IMR-90 (cell line): ENCODE measurements at regions not wholly inside any gene's neighbourhood (a gene's known extent, or its start where the extent isn't known, plus 50 kb on each side); places are given as distances from the start of the nearest gene placed in this dataset.

Source experiments
- ATAC-seq: fragments of 200-7000 bp; cut with Tn5 transposase; 2 replicates; pipeline ENCODE4 v1.9.1; 2020; ENCODE audit warnings: low read depth, mild to moderate bottlenecking, moderate library complexity
- BruUV-seq: library from RNA; stranded (reverse); fragments of 400-500 nt; replicated peaks from 2 replicates; lab custom pipeline; 2021; lab: Mats Ljungman, UMichigan
- CTCF ChIA-PET: fragments of 300-600 bp; formaldehyde crosslinking; extraction: SDS; loops from one replicate; lab custom pipeline; 2021; ENCODE audit warnings: antibody characterized with exemption; lab: Yijun Ruan, JAX
- POLR2A ChIA-PET: fragments of 300-600 bp; sonication (Branson Sonifier 250); formaldehyde crosslinking; loops from one replicate; lab custom pipeline; 2022; ENCODE audit warnings: antibody characterized with exemption; ENCODE audit not compliant: unreplicated experiment; lab: Charles Lee
- DNase-seq: peaks from one replicate; pipeline ENCODE4 v3.0.0; 2013
- H2AFZ ChIP-seq: replicated peaks from 2 replicates; pipeline ENCODE3; 2013; ENCODE audit warnings: low read length, mild to moderate bottlenecking; ENCODE audit not compliant: poor library complexity
- H2AK5ac ChIP-seq: 2 replicates; pipeline ENCODE4 v1.6.1; 2013; ENCODE audit warnings: low read depth, low read length, inconsistent platforms
- H2AK9ac ChIP-seq: replicated peaks from 2 replicates; pipeline ENCODE3; 2013; ENCODE audit warnings: mild to moderate bottlenecking, low read depth, low read length, moderate library complexity; ENCODE audit not compliant: poor library complexity
- H2BK120ac ChIP-seq: 2 replicates; pipeline ENCODE4 v1.6.1; 2013; ENCODE audit warnings: low read depth, low read length, inconsistent platforms
- H2BK15ac ChIP-seq: 3 replicates; pipeline ENCODE4 v1.6.1; 2013; ENCODE audit warnings: low read depth, low read length, inconsistent platforms
- H2BK20ac ChIP-seq: 2 replicates; pipeline ENCODE4 v1.6.1; 2013; ENCODE audit warnings: low read depth, mild to moderate bottlenecking, inconsistent platforms, low read length, moderate library complexity
- H2BK5ac ChIP-seq: 2 replicates; pipeline ENCODE4 v1.6.1; 2013; ENCODE audit warnings: mild to moderate bottlenecking, low read depth, low read length, inconsistent platforms; ENCODE audit not compliant: poor library complexity, severe bottlenecking
- H3K14ac ChIP-seq: replicated peaks from 2 replicates; pipeline ENCODE4 v1.6.1; 2013; ENCODE audit warnings: low read depth, low read length, inconsistent platforms
- H3K18ac ChIP-seq: 2 replicates; pipeline ENCODE4 v1.6.1; 2013; ENCODE audit warnings: low read depth, low read length, control low read depth
- H3K23ac ChIP-seq: 2 replicates; pipeline ENCODE4 v1.6.1; 2013; ENCODE audit warnings: low read depth, low read length, inconsistent platforms
- H3K27ac ChIP-seq: 2 replicates; pipeline ENCODE4 v1.5.1; 2013; ENCODE audit warnings: mild to moderate bottlenecking, control low read depth, low read length; ENCODE audit not compliant: insufficient read depth
- H3K27me3 ChIP-seq: 2 replicates; pipeline ENCODE4 v1.6.1; 2013; ENCODE audit warnings: low read length; ENCODE audit not compliant: control insufficient read depth, insufficient read depth
- H3K36me3 ChIP-seq: 2 replicates; pipeline ENCODE4 v1.6.1; 2013; ENCODE audit warnings: low read length, mixed read lengths; ENCODE audit not compliant: control insufficient read depth, insufficient read depth
- H3K4ac ChIP-seq: 2 replicates; pipeline ENCODE4 v1.6.1; 2013; ENCODE audit warnings: low read depth, low read length, inconsistent platforms
- H3K4me1 ChIP-seq: 2 replicates; pipeline ENCODE4 v1.6.1; 2013; ENCODE audit warnings: low read length, mixed read lengths; ENCODE audit not compliant: control insufficient read depth, insufficient read depth
- H3K4me2 ChIP-seq: 2 replicates; pipeline ENCODE4 v1.6.1; 2013; ENCODE audit warnings: low read depth, mild to moderate bottlenecking, control low read depth, low read length, moderate library complexity
- H3K4me3 ChIP-seq: 2 replicates; pipeline ENCODE4 v1.5.1; 2013; ENCODE audit warnings: low read depth, mild to moderate bottlenecking, control low read depth, low read length, moderate library complexity; ENCODE audit not compliant: insufficient read depth
- H3K56ac ChIP-seq: 2 replicates; pipeline ENCODE4 v1.6.1; 2013; ENCODE audit warnings: low read length, inconsistent platforms; ENCODE audit not compliant: insufficient read depth; ENCODE audit errors: extremely low read depth
- H3K79me1 ChIP-seq, 2 experiments: 2 replicates each; pipeline ENCODE4 v1.6.1; 2013; ENCODE audit warnings: low read length in 2 of 2, inconsistent platforms in 1 of 2, low read depth in 1 of 2
- H3K9ac ChIP-seq: 2 replicates; pipeline ENCODE4 v1.6.1; 2013; ENCODE audit warnings: low read depth, low read length, control low read depth
- H3K9me1 ChIP-seq: 2 replicates; pipeline ENCODE4 v1.6.1; 2013; ENCODE audit warnings: low read length, inconsistent platforms; ENCODE audit not compliant: insufficient read depth
- H3K9me3 ChIP-seq: 2 replicates; pipeline ENCODE4 v1.6.1; 2013; ENCODE audit warnings: low read length; ENCODE audit not compliant: control insufficient read depth, insufficient read depth
- H4K20me1 ChIP-seq: 2 replicates; pipeline ENCODE4 v1.6.1; 2013; ENCODE audit warnings: low read length, inconsistent platforms; ENCODE audit not compliant: insufficient read depth
- H4K5ac ChIP-seq: 2 replicates; pipeline ENCODE4 v1.6.1; 2013; ENCODE audit warnings: mild to moderate bottlenecking, low read depth, low read length, control low read depth
- H4K8ac ChIP-seq, 2 experiments: 2 replicates each; pipeline ENCODE4 v1.6.1; 2013; ENCODE audit warnings: low read depth in 2 of 2, low read length in 2 of 2, control low read depth in 1 of 2, inconsistent platforms in 1 of 2
- H4K91ac ChIP-seq: 2 replicates; pipeline ENCODE4 v1.6.1; 2013; ENCODE audit warnings: low read depth, low read length, inconsistent platforms; ENCODE audit not compliant: insufficient read depth
- BHLHE40 ChIP-seq: fragments of 150-350 bp; IDR thresholded peaks from 2 replicates; pipeline ENCODE4 v1.6.1; 2016; ENCODE audit warnings: mild to moderate bottlenecking, low read depth, low read length
- CEBPB ChIP-seq: IDR thresholded peaks from 2 replicates; pipeline ENCODE4 v1.6.1; 2012; ENCODE audit warnings: low read depth, low read length, improper control_type of control experiment
- CHD1 ChIP-seq: IDR thresholded peaks from 2 replicates; pipeline ENCODE4 v1.6.1; 2012; ENCODE audit warnings: low read depth, low read length, improper control_type of control experiment
- ELK1 ChIP-seq: fragments of 150-350 bp; IDR thresholded peaks from 2 replicates; pipeline ENCODE4 v1.6.1; 2016; ENCODE audit warnings: low read depth, mild to moderate bottlenecking, low read length, moderate library complexity, borderline replicate concordance
- FOS ChIP-seq: fragments of 150-350 bp; IDR thresholded peaks from 2 replicates; pipeline ENCODE4 v1.6.1; 2016; ENCODE audit warnings: low read depth, low read length
- MAFK ChIP-seq: IDR thresholded peaks from 2 replicates; pipeline ENCODE4 v1.6.1; 2012; ENCODE audit warnings: low read depth, low read length, improper control_type of control experiment
- NFE2L2 ChIP-seq: fragments of 150-350 bp; IDR thresholded peaks from 2 replicates; pipeline ENCODE4 v1.6.1; 2016; ENCODE audit warnings: low read depth, mild to moderate bottlenecking, low read length
- POLR2A ChIP-seq: IDR thresholded peaks from 2 replicates; pipeline ENCODE4 v1.6.1; 2012; ENCODE audit warnings: mild to moderate bottlenecking, low read depth, low read length
- RCOR1 ChIP-seq: IDR thresholded peaks from 2 replicates; pipeline ENCODE4 v1.6.1; 2012; ENCODE audit warnings: mild to moderate bottlenecking, low read length, improper control_type of control experiment; ENCODE audit not compliant: insufficient replicate concordance
- SMC3 ChIP-seq: fragments of 150-350 bp; IDR thresholded peaks from 2 replicates; pipeline ENCODE4 v1.6.1; 2016; ENCODE audit warnings: low read depth, mild to moderate bottlenecking, antibody characterized with exemption, low read length, moderate library complexity
- WGBS, 2 experiments: methylation state at CpG; one replicate each; pipeline versions ENCODE4 v1.1.5 to v1.1.7; 2013; ENCODE audit warnings: missing lambda C conversion rate in 2 of 2; ENCODE audit not compliant: insufficient read length in 1 of 2; ENCODE audit errors: extremely low coverage in 2 of 2; 5-methylcytosine and 5-hydroxymethylcytosine counted together
- dilution Hi-C: fragments of 300-500 bp; cut with HindIII; formaldehyde crosslinking; loops from one replicate; pipeline ENCODE4 v1.14.3; 2018; ENCODE audit warnings: low sequenced_read_pairs; ENCODE audit not compliant: unreplicated experiment
- in situ Hi-C: fragments of 300-500 bp; cut with MboI; formaldehyde crosslinking; loops from 3 replicates; pipeline ENCODE4 v1.14.3; 2019; ENCODE audit warnings: low sequenced_read_pairs, inconsistent platforms, mixed read lengths
- intact Hi-C: fragments of 100-400 bp; cut with micrococcal nuclease; formaldehyde crosslinking; loops from 2 replicates; pipeline ENCODE4 v1.10.0; 2022
- TF ChIP-seq, protein P1 (sequence below): fragments of 150-350 bp; IDR thresholded peaks from 2 replicates; pipeline ENCODE4 v1.6.1; 2017; ENCODE audit warnings: mild to moderate bottlenecking, antibody characterized with exemption, low read length, low read depth
- TF ChIP-seq, protein P2 (sequence below): conservative IDR thresholded peaks from 2 replicates; pipeline ENCODE4 v1.5.1; 2012; ENCODE audit warnings: mild to moderate bottlenecking, low read depth, low read length, improper control_type of control experiment

DNA sequence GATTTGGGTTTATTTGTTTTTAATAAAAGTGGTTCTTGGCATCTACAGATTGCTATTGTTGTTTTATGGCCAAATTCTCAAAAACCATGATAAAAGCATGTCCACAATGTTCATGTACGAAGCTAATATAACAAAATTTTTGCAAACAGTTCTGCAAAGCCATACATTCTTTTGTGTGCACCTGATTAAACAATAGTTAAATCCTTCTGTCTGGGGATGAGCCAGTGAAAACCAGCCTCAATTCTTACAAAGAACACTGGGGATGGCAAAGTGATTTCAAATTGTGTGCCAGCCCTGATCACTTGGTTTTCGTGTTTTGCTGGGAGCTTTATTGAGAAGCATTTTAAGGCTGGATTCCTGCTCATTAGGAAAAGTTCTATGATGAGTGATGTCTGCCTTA, 149.1 kb upstream of the MAGI3 start:
- Histone ChIP-seq H3K4me1 (no peaks in the 10 kb centered on the region), H3K9ac (no peak overlapping the region), H4K20me1 (no peaks in the 10 kb centered on the region), H3K18ac (no peak overlapping the region), H4K91ac (no peak overlapping the region), H3K4me2 (no peak overlapping the region), H3K79me1 (no peaks in the 10 kb centered on the region), H2BK15ac (no peak overlapping the region), H2BK120ac (no peak overlapping the region), H2AK9ac (no peak overlapping the region), H2BK5ac (no peak overlapping the region), H3K4ac (no peak overlapping the region), H2BK20ac (no peak overlapping the region), H3K9me3 (no peaks in the 10 kb centered on the region), H3K4me3 (no peak overlapping the region), H3K9me1 (no peaks in the 10 kb centered on the region), H4K5ac (no peak overlapping the region), H3K14ac (no peak overlapping the region), H3K56ac (no peak overlapping the region), H3K23ac (no peak overlapping the region), H2AK5ac (no peak overlapping the region), H2AFZ (no peak overlapping the region), H3K36me3 (no peaks in the 10 kb centered on the region), H4K8ac (no peak overlapping the region), H3K27me3 (peaks cover 13% of the 10 kb centered on the region), H3K27ac (no peak overlapping the region)
- dilution Hi-C loops (no loop called here), intact Hi-C loops (no loop called here), in situ Hi-C loops (no loop called here)
- CTCF ChIA-PET = no interaction called here
- POLR2A ChIA-PET = no interaction called here
- DNase-seq (no peak), ATAC-seq (no peak)
- no CpG with 5 or more reads among the region's 2 CpGs for WGBS, 2 experiments
- TF ChIP-seq BHLHE40 (no peak), NFE2L2 (no peak), RCOR1 (no peak), SMC3 (no peak), MAFK (no peak), FOS (no peak), ELK1 (no peak), POLR2A (no peak), CHD1 (no peak), CEBPB (no peak)
- TF ChIP-seq, protein P1, sequence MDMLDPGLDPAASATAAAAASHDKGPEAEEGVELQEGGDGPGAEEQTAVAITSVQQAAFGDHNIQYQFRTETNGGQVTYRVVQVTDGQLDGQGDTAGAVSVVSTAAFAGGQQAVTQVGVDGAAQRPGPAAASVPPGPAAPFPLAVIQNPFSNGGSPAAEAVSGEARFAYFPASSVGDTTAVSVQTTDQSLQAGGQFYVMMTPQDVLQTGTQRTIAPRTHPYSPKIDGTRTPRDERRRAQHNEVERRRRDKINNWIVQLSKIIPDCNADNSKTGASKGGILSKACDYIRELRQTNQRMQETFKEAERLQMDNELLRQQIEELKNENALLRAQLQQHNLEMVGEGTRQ = no peak
- TF ChIP-seq, protein P2, sequence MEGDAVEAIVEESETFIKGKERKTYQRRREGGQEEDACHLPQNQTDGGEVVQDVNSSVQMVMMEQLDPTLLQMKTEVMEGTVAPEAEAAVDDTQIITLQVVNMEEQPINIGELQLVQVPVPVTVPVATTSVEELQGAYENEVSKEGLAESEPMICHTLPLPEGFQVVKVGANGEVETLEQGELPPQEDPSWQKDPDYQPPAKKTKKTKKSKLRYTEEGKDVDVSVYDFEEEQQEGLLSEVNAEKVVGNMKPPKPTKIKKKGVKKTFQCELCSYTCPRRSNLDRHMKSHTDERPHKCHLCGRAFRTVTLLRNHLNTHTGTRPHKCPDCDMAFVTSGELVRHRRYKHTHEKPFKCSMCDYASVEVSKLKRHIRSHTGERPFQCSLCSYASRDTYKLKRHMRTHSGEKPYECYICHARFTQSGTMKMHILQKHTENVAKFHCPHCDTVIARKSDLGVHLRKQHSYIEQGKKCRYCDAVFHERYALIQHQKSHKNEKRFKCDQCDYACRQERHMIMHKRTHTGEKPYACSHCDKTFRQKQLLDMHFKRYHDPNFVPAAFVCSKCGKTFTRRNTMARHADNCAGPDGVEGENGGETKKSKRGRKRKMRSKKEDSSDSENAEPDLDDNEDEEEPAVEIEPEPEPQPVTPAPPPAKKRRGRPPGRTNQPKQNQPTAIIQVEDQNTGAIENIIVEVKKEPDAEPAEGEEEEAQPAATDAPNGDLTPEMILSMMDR = no peak
- no TSS peak for BruUV-seq
